ENCODE measurements at regions not wholly inside any gene's neighbourhood (a gene's known extent, or its start where the extent isn't known, plus 50 kb on each side); places are given as distances from the start of the nearest gene placed in this dataset.

DNA sequence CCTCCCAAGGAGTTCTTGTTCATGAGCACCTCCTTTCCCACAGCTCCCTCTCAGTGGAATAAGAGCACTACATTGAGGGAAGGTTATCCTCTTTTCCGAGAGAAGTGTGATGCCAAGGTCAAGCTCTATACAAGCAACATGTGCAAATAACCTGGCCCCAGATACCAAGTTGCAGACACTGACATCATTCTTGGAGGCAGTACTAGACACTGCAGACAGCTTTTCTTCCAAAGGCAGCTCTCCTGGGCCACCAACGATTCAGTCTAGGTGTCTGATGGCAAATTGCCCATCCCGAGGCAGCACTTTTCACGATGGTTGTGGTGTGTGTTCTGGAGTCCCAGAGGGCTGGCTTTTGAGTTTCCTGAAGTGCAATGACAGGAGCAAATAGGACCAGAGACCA, 384.9 kb downstream of the TLL1 start:
- WGBS = 44% methylated on average over 4 of the region's 4 CpGs
- Histone ChIP-seq H3K36me3 (ENCODE audit: control insufficient read depth in 4 of 4, insufficient read depth in 3 of 4, low read depth in 1 of 4, low read length in 3 of 4) (no peaks in the 10 kb centered on the region), H3K27ac (ENCODE audit: low read depth in 1 of 2, low read length in 2 of 2) (no peak overlapping the region), H3K4me1 (ENCODE audit: control insufficient read depth in 4 of 4, insufficient read depth in 4 of 4, low read length in 3 of 4) (no peaks in the 10 kb centered on the region), H3K4me3 (ENCODE audit: low read depth in 1 of 3, low read length in 3 of 3) (no peak overlapping the region), H3K9ac (ENCODE audit: low read depth in 1 of 2, low read length in 2 of 2) (no peak overlapping the region), H3K27me3 (ENCODE audit: control insufficient read depth in 4 of 4, insufficient read depth in 4 of 4, low read length in 3 of 4) (no peaks in the 10 kb centered on the region), H3K9me3 (ENCODE audit: control insufficient read depth in 4 of 4, low read length in 3 of 4) (no peaks in the 10 kb centered on the region)
- no peak for DNase-seq (ENCODE audit: low spot score)
- TF ChIP-seq RAD21 (IDR thresholded peaks at IDR 0.05) = no peak
- no peak for TF ChIP-seq TAF1 (conservative IDR thresholded peaks at IDR 0.05)
- TF ChIP-seq, protein P1, sequence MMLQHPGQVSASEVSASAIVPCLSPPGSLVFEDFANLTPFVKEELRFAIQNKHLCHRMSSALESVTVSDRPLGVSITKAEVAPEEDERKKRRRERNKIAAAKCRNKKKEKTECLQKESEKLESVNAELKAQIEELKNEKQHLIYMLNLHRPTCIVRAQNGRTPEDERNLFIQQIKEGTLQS (IDR thresholded peaks at IDR 0.05) = no peak
- no peak for TF ChIP-seq FOXA2 (IDR thresholded peaks at IDR 0.05)
- no peak for TF ChIP-seq JUND (IDR thresholded peaks at IDR 0.05)
- TF ChIP-seq EGR1 (IDR thresholded peaks at IDR 0.05; ENCODE audit: low read depth in 2 of 2) = no peak
- no peak for TF ChIP-seq HNF4A (conservative IDR thresholded peaks at IDR 0.05)

DNA sequence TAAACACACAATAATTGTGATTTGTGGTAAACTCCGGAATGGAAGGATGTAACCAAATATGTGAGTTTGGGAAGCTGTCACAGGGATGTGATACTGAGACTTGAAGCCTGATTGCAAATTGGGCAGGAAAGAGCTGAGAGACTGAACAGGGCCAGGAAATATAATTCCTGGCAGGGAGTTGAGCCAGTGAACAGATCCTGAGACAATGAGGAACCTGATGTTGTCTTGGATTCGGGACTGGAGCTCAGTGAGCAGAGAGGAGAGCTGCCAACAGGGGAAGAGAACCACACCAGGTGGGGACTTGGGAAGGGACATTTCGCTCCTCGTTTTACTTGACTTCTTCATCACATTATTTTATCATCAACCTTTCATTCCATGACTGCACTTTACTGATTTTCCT, 386.0 kb downstream of the TLL1 start:
- Histone ChIP-seq H3K27me3 (ENCODE audit: control insufficient read depth in 4 of 4, insufficient read depth in 4 of 4, low read length in 3 of 4) (no peaks in the 10 kb centered on the region), H3K9ac (ENCODE audit: low read depth in 1 of 2, low read length in 2 of 2) (no peak overlapping the region), H3K4me1 (ENCODE audit: control insufficient read depth in 4 of 4, insufficient read depth in 4 of 4, low read length in 3 of 4) (no peaks in the 10 kb centered on the region), H3K36me3 (ENCODE audit: control insufficient read depth in 4 of 4, insufficient read depth in 3 of 4, low read depth in 1 of 4, low read length in 3 of 4) (no peaks in the 10 kb centered on the region), H3K4me3 (ENCODE audit: low read depth in 1 of 3, low read length in 3 of 3) (no peak overlapping the region), H3K9me3 (ENCODE audit: control insufficient read depth in 4 of 4, low read length in 3 of 4) (no peaks in the 10 kb centered on the region), H3K27ac (ENCODE audit: low read depth in 1 of 2, low read length in 2 of 2) (no peak overlapping the region)
- TF ChIP-seq JUND (IDR thresholded peaks at IDR 0.05) (no peak), HNF4A (conservative IDR thresholded peaks at IDR 0.05) (no peak), SP1 (IDR thresholded peaks at IDR 0.05) (no peak), EGR1 (IDR thresholded peaks at IDR 0.05; ENCODE audit: low read depth in 2 of 2) (no peak)
- TF ChIP-seq, protein P2, sequence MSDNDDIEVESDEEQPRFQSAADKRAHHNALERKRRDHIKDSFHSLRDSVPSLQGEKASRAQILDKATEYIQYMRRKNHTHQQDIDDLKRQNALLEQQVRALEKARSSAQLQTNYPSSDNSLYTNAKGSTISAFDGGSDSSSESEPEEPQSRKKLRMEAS (IDR thresholded peaks at IDR 0.05) = no peak
- TF ChIP-seq, protein P3, sequence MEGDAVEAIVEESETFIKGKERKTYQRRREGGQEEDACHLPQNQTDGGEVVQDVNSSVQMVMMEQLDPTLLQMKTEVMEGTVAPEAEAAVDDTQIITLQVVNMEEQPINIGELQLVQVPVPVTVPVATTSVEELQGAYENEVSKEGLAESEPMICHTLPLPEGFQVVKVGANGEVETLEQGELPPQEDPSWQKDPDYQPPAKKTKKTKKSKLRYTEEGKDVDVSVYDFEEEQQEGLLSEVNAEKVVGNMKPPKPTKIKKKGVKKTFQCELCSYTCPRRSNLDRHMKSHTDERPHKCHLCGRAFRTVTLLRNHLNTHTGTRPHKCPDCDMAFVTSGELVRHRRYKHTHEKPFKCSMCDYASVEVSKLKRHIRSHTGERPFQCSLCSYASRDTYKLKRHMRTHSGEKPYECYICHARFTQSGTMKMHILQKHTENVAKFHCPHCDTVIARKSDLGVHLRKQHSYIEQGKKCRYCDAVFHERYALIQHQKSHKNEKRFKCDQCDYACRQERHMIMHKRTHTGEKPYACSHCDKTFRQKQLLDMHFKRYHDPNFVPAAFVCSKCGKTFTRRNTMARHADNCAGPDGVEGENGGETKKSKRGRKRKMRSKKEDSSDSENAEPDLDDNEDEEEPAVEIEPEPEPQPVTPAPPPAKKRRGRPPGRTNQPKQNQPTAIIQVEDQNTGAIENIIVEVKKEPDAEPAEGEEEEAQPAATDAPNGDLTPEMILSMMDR (IDR thresholded peaks at IDR 0.05; ENCODE audit: low read depth, low read length, missing input control) = no peak
- TF ChIP-seq, protein P4, sequence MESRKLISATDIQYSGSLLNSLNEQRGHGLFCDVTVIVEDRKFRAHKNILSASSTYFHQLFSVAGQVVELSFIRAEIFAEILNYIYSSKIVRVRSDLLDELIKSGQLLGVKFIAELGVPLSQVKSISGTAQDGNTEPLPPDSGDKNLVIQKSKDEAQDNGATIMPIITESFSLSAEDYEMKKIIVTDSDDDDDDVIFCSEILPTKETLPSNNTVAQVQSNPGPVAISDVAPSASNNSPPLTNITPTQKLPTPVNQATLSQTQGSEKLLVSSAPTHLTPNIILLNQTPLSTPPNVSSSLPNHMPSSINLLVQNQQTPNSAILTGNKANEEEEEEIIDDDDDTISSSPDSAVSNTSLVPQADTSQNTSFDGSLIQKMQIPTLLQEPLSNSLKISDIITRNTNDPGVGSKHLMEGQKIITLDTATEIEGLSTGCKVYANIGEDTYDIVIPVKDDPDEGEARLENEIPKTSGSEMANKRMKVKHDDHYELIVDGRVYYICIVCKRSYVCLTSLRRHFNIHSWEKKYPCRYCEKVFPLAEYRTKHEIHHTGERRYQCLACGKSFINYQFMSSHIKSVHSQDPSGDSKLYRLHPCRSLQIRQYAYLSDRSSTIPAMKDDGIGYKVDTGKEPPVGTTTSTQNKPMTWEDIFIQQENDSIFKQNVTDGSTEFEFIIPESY (IDR thresholded peaks at IDR 0.05) = no peak
- 63% methylated on average over 4 of the region's 4 CpGs for WGBS
- DNase-seq (ENCODE audit: low spot score) = no peak

DNA sequence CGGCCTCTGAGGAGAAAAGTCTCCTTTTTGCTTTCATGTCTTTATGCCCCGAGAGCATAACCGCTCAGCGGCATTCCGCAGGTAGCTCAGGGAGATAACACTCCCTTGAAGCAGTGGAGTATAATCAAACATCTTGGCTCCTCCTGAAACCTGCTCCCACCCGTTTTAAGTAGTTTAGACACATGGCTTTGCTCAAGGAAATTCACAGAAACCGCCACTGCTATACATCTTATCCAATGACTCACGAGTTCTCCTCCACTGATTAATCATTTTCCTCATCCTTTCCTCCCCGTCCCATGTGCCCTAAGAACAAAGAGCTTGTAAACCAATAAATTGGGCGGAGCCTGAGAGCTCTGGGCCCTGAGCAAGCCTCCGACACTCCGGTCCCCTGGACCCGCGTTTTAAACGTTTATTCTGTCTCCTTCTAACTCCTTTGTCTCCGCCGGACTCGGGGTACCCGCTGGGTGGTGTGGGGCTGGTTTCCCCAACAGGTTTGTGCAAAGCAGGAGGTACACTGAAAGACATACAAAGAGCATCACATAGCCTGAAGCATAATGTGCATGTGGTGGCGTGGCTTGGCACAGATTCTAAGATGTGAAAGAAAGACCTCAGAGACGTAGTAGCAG, 401.2 kb downstream of the TLL1 start:
- Histone ChIP-seq H3K27me3 (ENCODE audit: control insufficient read depth in 4 of 4, insufficient read depth in 4 of 4, low read length in 3 of 4) (no peaks in the 10 kb centered on the region), H3K27ac (ENCODE audit: low read depth in 1 of 2, low read length in 2 of 2) (no peak overlapping the region), H3K9me3 (ENCODE audit: control insufficient read depth in 4 of 4, low read length in 3 of 4) (no peaks in the 10 kb centered on the region), H3K4me3 (ENCODE audit: low read depth in 1 of 3, low read length in 3 of 3) (no peak overlapping the region), H3K9ac (ENCODE audit: low read depth in 1 of 2, low read length in 2 of 2) (no peak overlapping the region), H3K36me3 (ENCODE audit: control insufficient read depth in 4 of 4, insufficient read depth in 3 of 4, low read depth in 1 of 4, low read length in 3 of 4) (no peaks in the 10 kb centered on the region), H3K4me1 (ENCODE audit: control insufficient read depth in 4 of 4, insufficient read depth in 4 of 4, low read length in 3 of 4) (no peaks in the 10 kb centered on the region)
- no peak for DNase-seq (ENCODE audit: low spot score)
- 77% methylated on average over 21 of the region's 21 CpGs for WGBS
- TF ChIP-seq, protein P2 (IDR thresholded peaks at IDR 0.05) = no peak
- TF ChIP-seq RAD21 (IDR thresholded peaks at IDR 0.05) (no peak), YY1 (IDR thresholded peaks at IDR 0.05) (no peak), RXRA (IDR thresholded peaks at IDR 0.05) (no peak), TAF1 (conservative IDR thresholded peaks at IDR 0.05) (no peak), HNF4A (conservative IDR thresholded peaks at IDR 0.05) (no peak), NR2F2 (IDR thresholded peaks at IDR 0.05) (no peak), HNF4G (IDR thresholded peaks at IDR 0.05) (no peak), FOXA1 (IDR thresholded peaks at IDR 0.05) (no peak)
- TF ChIP-seq, protein P3 (IDR thresholded peaks at IDR 0.05; ENCODE audit: low read depth, low read length, missing input control) = no peak
- TF ChIP-seq, protein P5, sequence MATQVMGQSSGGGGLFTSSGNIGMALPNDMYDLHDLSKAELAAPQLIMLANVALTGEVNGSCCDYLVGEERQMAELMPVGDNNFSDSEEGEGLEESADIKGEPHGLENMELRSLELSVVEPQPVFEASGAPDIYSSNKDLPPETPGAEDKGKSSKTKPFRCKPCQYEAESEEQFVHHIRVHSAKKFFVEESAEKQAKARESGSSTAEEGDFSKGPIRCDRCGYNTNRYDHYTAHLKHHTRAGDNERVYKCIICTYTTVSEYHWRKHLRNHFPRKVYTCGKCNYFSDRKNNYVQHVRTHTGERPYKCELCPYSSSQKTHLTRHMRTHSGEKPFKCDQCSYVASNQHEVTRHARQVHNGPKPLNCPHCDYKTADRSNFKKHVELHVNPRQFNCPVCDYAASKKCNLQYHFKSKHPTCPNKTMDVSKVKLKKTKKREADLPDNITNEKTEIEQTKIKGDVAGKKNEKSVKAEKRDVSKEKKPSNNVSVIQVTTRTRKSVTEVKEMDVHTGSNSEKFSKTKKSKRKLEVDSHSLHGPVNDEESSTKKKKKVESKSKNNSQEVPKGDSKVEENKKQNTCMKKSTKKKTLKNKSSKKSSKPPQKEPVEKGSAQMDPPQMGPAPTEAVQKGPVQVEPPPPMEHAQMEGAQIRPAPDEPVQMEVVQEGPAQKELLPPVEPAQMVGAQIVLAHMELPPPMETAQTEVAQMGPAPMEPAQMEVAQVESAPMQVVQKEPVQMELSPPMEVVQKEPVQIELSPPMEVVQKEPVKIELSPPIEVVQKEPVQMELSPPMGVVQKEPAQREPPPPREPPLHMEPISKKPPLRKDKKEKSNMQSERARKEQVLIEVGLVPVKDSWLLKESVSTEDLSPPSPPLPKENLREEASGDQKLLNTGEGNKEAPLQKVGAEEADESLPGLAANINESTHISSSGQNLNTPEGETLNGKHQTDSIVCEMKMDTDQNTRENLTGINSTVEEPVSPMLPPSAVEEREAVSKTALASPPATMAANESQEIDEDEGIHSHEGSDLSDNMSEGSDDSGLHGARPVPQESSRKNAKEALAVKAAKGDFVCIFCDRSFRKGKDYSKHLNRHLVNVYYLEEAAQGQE (IDR thresholded peaks at IDR 0.05) = no peak

All from liver (tissue), 8 donors.